Fibroblast of pulmonary artery (primary cell): ENCODE measurements at regions not wholly inside any gene's neighbourhood (a gene's known extent, or its start where the extent isn't known, plus 50 kb on each side); places are given as distances from the start of the nearest gene placed in this dataset.

Source experiments
- DNase-seq: peaks from one replicate; pipeline ENCODE4 v3.0.0-alpha.2; 2010; ENCODE audit warnings: low read depth
- H3K4me3 ChIP-seq: replicated peaks from 2 replicates; pipeline ENCODE4 v1.5.1; 2011; ENCODE audit warnings: low read depth, mild to moderate bottlenecking, control low read depth, low read length, moderate library complexity
- CTCF ChIP-seq: IDR thresholded peaks from 2 replicates; pipeline ENCODE4 v1.5.1; 2011; ENCODE audit warnings: mild to moderate bottlenecking, control low read depth, low read length, inconsistent platforms; ENCODE audit errors: missing control alignments

- TF ChIP-seq CTCF: no peak
- no peak overlapping the region for H3K4me3 ChIP-seq
- DNase-seq: no peak
Measured at GRCh38 chr9:90961375-90961774, 159.8 kb downstream of the SYK start.

- no peak for DNase-seq
- H3K4me3 ChIP-seq: no peak overlapping the region
- peak; percentile 12 for TF ChIP-seq CTCF
Measured at GRCh38 chr9:90964101-90965020, 162.7 kb downstream of the SYK start.

GRCh38 chr9:90965226-90966030 lies 163.8 kb downstream of the SYK start:
- H3K4me3 ChIP-seq: no peak overlapping the region
- DNase-seq: no peak
- TF ChIP-seq CTCF: no peak

GRCh38 chr9:90966031-90966290 lies 164.3 kb downstream of the SYK start:
- no peak overlapping the region for H3K4me3 ChIP-seq
- DNase-seq: no peak
- TF ChIP-seq CTCF: no peak

DNA sequence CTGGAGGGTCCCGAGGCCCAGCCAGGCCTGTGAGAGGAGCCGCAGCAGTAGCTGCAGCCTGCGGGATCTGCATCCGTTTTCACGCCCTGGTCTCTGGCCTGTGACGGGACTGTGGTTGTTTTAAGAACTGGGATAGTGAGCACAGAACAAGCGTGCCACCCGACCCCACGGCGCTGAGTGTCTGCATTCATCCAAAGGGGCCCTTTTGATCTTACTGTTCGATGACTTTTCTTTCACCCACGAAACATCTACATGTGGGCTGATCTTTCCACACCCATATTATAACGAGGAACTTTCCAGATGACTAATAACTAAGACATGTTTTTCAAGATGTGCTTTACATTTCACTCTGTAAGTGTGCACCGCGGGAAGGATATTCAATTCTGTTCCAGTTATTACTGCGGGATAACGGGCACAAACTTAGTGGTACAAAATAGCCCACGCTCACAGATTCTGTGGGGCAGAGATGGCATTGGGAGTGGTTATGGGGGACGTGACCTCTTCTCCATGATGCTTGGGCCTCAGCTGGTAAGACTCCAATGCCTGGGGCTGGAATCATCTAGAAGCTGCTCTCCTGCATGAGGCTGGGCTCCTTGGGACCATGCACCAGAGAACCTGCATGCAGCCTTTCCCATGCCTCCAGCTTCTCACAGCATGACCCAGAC lies 165.0 kb downstream of the SYK start:
- no peak for TF ChIP-seq CTCF
- H3K4me3 ChIP-seq: no peak overlapping the region
- DNase-seq: no peak

- no peak for DNase-seq
- H3K4me3 ChIP-seq: no peak overlapping the region
- no peak for TF ChIP-seq CTCF
Measured at GRCh38 chr9:90967145-90967538, 165.5 kb downstream of the SYK start.
